ENCODE measurements at regions not wholly inside any gene's neighbourhood (a gene's known extent, or its start where the extent isn't known, plus 50 kb on each side); places are given as distances from the start of the nearest gene placed in this dataset.

DNA sequence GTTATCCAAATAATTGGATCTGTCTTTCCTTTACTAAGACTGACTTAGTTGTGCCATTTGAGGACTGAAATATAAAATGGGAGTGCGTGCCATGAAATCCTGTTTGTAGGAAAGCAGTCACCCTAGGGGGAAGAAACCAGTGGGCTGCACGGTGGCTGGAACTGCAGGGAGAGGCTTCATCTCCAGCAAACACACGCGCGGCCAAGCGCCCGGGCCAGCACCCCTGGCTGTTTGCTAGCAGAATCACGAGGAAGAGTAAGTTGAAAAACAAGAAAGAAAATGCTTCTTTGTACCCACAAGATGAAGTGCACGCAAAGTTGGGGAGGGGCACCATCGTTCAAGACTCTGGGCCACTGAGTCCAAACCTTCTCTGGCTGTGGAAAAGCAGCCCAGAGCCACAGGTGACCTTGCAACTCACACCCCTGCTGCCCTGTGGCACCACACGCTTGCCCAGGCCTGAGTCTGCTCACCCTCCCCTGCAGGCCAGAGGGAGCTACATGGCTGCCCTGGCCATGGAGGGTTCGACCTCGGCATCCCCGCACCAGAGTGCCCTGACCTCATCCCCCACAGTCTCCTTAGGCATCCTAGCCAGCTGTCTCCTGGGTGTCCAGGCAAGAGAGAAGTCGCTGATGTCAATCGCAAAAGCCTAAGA, 55.2 kb downstream of the IRX2 start:
- DNase-seq, result no peak

- no peak for DNase-seq
Observed at GRCh38 chr5:2695200-2695891, 56.1 kb downstream of the IRX2 start.

DNA sequence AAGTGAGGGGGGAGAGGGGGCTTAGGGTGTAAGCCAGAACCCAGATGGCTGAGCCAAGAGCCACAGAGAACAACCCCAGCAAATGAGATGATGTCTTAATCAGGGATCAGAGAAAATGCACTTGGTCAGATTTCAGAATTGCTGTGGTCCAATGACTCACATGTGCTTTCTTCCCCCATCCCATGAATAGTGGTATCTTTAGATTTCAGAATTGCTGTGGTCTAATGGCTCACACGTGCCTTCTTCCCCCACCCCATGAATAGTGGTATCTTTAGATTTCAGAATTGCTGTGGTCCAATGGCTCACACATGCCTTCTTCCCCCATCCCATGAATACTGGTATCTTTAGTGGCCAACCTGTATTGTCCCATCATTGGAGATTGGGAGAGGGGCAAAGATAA, 59.9 kb downstream of the IRX2 start:
- no peak for DNase-seq

- no peak for DNase-seq
Observed at GRCh38 chr5:2690293-2690692, 61.2 kb downstream of the IRX2 start.

GRCh38 chr5:2688586-2688985, 62.9 kb downstream of the IRX2 start:
- no peak for DNase-seq

- no peak for DNase-seq
Observed at GRCh38 chr5:2687746-2688145, 63.7 kb downstream of the IRX2 start.

GRCh38 chr5:2686321-2687124, 65.0 kb downstream of the IRX2 start:
- no peak for DNase-seq

DNA sequence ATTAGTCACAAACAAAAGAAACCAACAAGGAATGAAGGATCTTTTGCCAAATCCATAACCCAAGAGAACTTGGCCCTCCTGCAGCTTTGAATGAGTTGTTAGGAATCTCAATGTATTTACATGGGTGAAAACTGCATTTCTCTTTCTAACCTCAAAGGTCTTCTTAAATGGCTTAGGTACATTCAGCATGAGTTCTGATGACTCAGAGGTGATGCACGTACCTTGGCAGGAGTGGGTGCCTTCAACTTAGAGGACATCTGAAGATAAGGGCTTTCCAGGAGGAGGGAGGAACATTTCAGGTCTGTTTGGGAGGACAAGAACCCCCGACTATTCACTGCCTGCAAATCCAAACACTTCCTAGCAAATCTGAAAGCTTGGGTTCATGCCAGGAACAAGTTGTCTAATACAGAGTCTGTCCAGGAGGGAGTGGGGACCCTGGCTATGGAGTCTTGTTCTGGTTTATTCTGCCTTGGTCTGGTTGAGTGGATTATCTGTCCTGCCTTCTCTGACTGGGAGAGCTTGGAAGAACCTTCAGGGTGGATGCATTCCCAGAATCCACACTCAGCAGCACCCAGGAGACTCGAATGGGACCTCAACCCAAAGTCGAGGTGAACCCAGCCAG, 65.7 kb downstream of the IRX2 start:
- no peak for DNase-seq

GRCh38 chr5:2684606-2685005, 66.9 kb downstream of the IRX2 start:
- no peak for DNase-seq

DNA sequence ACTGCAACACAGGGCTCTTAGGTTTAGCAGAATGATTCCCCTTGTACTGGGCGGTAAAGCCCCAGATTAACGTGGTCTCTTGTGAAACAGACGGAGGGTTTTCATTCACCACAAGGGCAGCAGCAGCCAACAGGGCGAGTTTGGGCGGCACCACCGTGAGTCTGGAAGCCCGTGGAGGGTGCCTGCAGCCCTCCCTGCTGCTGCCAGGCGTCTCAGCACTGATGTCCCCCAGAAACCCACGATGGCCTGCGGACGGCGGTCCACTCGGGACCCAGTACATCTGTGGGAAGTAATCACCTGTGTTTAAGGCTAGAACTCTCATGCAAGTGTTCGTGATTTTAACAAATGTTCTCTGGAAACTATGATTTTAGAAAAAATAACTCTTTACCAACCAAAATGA, 67.8 kb downstream of the IRX2 start:
- DNase-seq, result no peak

DNA sequence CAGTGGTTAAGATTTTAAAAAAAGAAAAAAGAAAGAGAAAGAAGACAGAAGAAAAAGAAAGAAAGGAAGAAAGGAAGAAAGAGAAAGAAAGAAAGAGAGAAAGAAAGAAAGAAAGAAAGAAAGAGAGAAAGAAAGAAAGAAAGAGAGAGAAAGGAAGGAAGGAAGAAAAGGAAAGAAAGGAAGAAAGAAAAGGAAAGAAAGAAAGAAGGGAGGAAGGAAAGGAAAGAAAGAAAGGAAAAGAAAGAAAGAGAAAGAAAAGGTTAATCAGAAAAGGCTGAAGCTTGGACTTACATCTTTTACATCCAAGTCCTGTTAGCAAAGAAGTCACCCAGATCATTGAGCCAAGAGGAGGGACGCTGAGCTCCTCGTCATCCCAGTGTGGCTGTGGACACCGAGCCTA, 70.0 kb downstream of the IRX2 start:
- DNase-seq, result no peak

- DNase-seq, result no peak
Observed at GRCh38 chr5:2680979-2681378, 70.5 kb downstream of the IRX2 start.

- no peak for DNase-seq
Observed at GRCh38 chr5:2677689-2678088, 73.8 kb downstream of the IRX2 start.

- DNase-seq, result no peak
Observed at GRCh38 chr5:2675548-2675947, 75.9 kb downstream of the IRX2 start.

GRCh38 chr5:2674456-2674855, 77.0 kb downstream of the IRX2 start:
- no peak for DNase-seq

GRCh38 chr5:2670940-2671339, 80.5 kb downstream of the IRX2 start:
- no peak for DNase-seq

DNA sequence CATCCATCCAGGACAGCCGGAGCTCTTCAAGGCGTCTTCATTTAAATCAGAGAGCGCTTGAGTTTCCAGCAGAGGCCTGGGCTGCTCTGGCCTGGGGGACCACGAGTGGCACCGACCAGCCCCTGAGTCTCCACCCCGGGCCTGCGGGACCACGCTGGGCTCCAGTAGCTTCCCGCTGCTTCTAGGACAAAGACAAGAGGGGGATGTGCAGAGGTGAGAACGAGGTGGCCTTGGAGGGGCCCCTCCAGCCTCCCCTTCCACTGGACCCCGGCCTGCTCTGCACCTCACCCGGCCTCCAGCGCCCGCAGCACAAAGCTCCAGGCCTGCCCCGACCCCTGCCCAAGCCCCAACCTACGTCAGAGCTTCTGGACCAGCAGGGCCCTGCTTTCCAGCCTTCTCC, 81.6 kb downstream of the IRX2 start:
- DNase-seq, result no peak

- no peak for DNase-seq
Observed at GRCh38 chr5:2669259-2669658, 82.2 kb downstream of the IRX2 start.

DNA sequence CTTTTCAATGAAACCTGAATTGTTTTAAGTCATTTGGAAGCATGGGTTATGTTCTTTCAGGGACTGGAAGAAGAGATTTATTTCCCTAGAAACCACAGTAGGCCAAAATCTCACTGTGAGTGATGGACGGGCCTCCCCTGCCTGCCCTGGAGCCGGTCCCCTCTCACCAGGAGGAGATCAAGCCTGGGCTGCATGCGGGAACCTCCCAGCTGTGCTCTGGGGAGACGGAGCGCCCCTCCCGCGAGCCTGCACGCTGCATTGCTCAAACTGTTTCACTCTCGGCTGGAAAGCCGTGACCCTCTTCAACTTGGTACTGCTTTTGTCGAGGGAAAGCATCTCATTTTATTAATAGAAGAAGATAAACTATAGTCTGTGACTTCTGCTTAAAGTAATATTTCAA, 85.4 kb downstream of the IRX2 start:
- no peak for DNase-seq

- no peak for DNase-seq
Observed at GRCh38 chr5:2663489-2663888, 88.0 kb downstream of the IRX2 start.

DNA sequence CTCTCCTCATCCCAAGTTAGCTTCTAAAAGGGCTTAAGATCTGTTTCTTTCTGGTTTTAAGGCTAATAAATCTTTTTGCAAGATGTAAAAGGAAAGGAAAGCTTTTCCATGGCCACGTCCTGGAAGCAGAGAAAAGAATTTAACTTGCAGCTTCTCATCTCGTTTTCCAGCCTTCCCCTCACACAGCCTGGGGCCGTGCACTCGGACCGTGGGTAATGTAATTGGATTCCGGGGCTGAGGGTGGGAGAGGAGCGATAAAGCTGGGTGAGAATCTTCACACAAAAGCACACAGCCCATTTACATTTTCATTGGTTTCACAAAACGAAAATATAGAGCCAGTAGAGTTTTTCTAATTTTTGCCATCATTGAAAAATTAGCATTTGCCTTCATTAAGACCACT, 91.2 kb downstream of the IRX2 start:
- no peak for DNase-seq

GRCh38 chr5:2658881-2659470, 92.5 kb downstream of the IRX2 start:
- DNase-seq, result no peak

DNA sequence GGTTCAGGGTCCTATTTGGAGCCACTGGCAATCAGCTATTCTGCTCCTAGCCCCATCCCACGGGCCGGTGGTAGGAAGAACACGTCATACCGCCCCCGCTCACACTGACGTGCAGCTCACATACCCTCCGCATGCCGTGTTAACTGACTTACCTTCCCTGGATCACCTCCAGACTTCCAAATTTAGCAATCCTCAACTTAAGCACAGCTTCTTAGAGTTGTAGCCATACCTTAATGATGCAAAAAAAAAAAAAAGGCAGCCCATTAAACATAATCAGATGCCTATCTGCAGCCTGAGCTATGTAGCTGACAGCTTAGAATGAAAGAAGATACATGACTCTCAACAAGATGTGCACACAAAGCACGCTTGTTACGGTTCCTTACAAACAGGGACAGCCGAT, 93.0 kb downstream of the IRX2 start:
- no peak for DNase-seq
